Stimulated activated naive B cell treated with anti-CD40 and anti-IgM and Interleukin-4, amounts not matched to agents 10 μg/mL and 1 μg/mL and 100 μg/mL, for 72 hours (primary cell): ENCODE measurements at regions not wholly inside any gene's neighbourhood (a gene's known extent, or its start where the extent isn't known, plus 50 kb on each side); places are given as distances from the start of the nearest gene placed in this dataset.
A peak's percentile ranks its signal among the peaks of the same experiment; 100 is the strongest.

Experiments
- ATAC-seq, 2 donors: fragments of 150-1000 bp; cut with Tn5 transposase; replicated peaks; 2 replicates each; pipeline ENCODE4 v1.10.0; 2021; ENCODE audit warnings: moderate library complexity in 1 of 2
- DNase-seq: peaks from one replicate; pipeline ENCODE4 v3.0.0; 2021
- H3K27ac Mint-ChIP-seq: one replicate; pipeline ENCODE4 v1.8.0; 2022; ENCODE audit warnings: mild to moderate bottlenecking, mixed read lengths
- H3K27me3 Mint-ChIP-seq, 2 donors: one replicate each; pipeline ENCODE4 v1.8.0; 2022; ENCODE audit warnings: mixed read lengths in 2 of 2
- H3K36me3 Mint-ChIP-seq, 2 donors: one replicate each; pipeline ENCODE4 v1.8.0; 2022; ENCODE audit warnings: mixed read lengths in 2 of 2, mild to moderate bottlenecking in 1 of 2
- H3K4me1 Mint-ChIP-seq, 2 donors: one replicate each; pipeline ENCODE4 v1.8.0; 2022; ENCODE audit warnings: mixed read lengths in 2 of 2, mild to moderate bottlenecking in 1 of 2
- H3K4me3 Mint-ChIP-seq, 2 donors: one replicate each; pipeline ENCODE4 v1.8.0; 2022; ENCODE audit warnings: mild to moderate bottlenecking in 2 of 2, mixed read lengths in 2 of 2, moderate library complexity in 1 of 2
- H3K9me3 Mint-ChIP-seq, 2 donors: one replicate each; pipeline ENCODE4 v1.8.0; 2022; ENCODE audit warnings: mixed read lengths in 2 of 2, mild to moderate bottlenecking in 1 of 2

DNA sequence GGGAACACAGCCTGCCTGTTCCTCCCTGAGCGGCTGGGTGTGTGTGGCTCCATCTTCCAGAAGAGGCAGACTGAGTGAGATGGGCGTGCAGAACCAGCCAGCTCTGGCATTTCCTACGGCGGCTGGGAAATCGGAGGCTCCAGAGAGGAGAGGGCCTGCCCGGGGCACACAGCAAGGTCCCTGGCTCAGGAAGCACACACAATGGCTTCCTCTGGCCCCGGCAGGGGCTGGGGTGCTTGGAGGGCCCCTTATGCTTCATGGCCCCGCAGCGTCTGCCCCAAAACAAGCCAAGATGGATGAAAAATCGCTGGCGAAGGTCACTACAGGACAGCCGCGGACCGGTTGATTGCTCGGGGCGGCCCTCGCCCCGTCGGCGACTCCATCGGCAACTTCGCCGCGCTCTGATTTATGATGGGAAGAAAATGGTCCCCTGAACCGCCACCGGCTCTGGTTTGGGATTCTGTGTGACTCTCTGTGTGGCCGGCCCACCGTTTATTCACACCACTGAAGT is 191.5 kb upstream of the C14orf180 start:
- no peaks in the 10 kb centered on the region for H3K9me3 Mint-ChIP-seq
- ATAC-seq (no peak), DNase-seq (no peak)
- H3K27me3 Mint-ChIP-seq: peaks cover 14 to 16% of the 10 kb centered on the region in 2 donors
- H3K4me3 Mint-ChIP-seq: no peak overlapping the region
- no peaks in the 10 kb centered on the region for H3K36me3 Mint-ChIP-seq
- peaks cover 51 to 84% of the 10 kb centered on the region in 2 donors for H3K4me1 Mint-ChIP-seq
- no peak overlapping the region for H3K27ac Mint-ChIP-seq

GRCh38 chr14:104388541-104389325 is 190.8 kb upstream of the C14orf180 start:
- Mint-ChIP-seq H3K9me3 (no peaks in the 10 kb centered on the region), H3K27ac (no peak overlapping the region), H3K4me1 (peaks cover 54 to 91% of the 10 kb centered on the region in 2 donors), H3K36me3 (no peaks in the 10 kb centered on the region), H3K4me3 (no peak overlapping the region), H3K27me3 (peaks cover 14 to 16% of the 10 kb centered on the region in 2 donors)
- DNase-seq: no peak
- no peak for ATAC-seq

DNA sequence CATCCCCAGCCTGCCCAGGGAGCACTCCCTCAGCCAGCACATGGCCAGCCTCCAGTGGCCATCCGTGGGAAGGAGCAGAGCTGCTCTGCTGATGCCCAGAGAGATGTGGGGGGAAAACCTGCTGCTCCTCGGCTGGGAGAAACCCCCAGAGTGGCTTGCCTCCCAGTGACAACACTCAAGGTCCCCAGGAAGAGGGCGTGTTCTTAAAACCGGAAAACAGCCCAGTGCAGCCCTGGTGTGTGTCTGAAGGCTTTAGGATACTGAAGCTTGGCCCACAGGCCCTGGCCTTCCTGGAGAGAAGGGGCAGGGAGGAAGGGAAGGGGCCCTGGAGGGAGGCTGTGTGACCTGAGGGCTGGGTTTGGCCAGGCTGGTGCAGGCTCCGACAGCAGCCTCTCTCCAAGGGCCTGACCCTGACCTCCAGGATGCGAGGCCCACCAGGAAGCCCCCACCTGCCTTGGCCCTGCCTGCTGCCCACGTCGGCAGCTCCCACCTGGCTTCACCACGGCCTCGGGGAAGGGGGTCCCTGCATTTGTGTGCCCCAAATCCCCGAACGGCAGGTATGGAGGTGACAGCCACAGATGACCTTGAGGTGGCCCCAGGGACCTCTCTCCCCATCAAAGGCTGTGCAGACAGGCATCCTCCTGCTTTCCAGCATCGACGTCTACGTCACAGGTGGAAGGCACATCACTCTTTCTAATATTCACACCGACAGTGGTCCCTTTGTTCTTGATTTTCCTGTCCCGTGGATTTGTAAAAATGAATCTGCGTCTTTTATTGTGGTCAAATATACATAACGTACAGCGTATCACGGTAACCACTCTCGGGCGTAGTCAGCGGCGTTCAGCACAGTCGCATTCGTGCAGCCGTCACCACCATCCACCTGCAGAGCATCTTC is 190.0 kb upstream of the C14orf180 start:
- DNase-seq: no peak
- no peak for ATAC-seq
- H3K4me3 Mint-ChIP-seq: no peak overlapping the region
- H3K27me3 Mint-ChIP-seq: peaks cover 12 to 14% of the 10 kb centered on the region in 2 donors
- peaks cover 56 to 95% of the 10 kb centered on the region in 2 donors for H3K4me1 Mint-ChIP-seq
- no peak overlapping the region for H3K27ac Mint-ChIP-seq
- no peaks in the 10 kb centered on the region for H3K36me3 Mint-ChIP-seq
- H3K9me3 Mint-ChIP-seq: no peaks in the 10 kb centered on the region

DNA sequence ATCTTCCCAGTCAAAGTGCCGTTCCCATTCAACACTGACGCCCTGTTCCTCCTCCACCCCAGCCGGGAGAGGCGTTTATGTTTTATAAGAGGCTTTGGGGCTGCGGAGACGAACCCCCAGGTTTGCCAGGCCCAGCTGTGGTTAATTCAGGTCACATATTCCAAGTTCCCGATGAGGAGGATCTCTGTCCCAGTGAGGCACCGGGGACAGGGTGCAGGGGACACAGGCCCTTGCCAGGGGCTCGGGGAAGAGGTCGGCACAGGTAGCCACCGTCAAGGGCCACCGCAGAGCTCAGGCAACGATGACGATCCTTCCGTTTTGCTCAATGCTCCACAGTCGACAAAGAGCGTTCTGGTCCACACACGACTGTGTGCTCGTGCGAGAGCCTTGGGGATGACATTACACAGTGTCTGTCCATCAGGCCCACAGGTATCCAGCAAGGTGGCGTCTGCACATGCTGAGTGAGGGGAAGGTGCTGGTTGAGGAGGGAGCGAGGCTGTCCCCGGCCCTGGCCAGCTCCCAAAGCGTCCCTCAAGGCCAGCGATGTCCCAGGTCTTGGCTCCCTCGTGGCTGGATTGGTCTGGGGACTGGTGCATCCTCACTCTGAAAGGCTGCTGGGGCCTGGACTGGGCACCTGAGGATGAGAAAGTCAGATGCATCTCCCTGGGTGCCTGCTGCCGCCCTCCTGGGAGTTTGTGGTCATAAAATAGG is 189.2 kb upstream of the C14orf180 start:
- Mint-ChIP-seq H3K4me1 (peaks cover 58 to 95% of the 10 kb centered on the region in 2 donors), H3K4me3 (no peak overlapping the region), H3K27me3 (peaks cover 12 to 14% of the 10 kb centered on the region in 2 donors), H3K36me3 (no peaks in the 10 kb centered on the region), H3K9me3 (no peaks in the 10 kb centered on the region), H3K27ac (no peak overlapping the region)
- DNase-seq: no peak
- no peak for ATAC-seq

DNA sequence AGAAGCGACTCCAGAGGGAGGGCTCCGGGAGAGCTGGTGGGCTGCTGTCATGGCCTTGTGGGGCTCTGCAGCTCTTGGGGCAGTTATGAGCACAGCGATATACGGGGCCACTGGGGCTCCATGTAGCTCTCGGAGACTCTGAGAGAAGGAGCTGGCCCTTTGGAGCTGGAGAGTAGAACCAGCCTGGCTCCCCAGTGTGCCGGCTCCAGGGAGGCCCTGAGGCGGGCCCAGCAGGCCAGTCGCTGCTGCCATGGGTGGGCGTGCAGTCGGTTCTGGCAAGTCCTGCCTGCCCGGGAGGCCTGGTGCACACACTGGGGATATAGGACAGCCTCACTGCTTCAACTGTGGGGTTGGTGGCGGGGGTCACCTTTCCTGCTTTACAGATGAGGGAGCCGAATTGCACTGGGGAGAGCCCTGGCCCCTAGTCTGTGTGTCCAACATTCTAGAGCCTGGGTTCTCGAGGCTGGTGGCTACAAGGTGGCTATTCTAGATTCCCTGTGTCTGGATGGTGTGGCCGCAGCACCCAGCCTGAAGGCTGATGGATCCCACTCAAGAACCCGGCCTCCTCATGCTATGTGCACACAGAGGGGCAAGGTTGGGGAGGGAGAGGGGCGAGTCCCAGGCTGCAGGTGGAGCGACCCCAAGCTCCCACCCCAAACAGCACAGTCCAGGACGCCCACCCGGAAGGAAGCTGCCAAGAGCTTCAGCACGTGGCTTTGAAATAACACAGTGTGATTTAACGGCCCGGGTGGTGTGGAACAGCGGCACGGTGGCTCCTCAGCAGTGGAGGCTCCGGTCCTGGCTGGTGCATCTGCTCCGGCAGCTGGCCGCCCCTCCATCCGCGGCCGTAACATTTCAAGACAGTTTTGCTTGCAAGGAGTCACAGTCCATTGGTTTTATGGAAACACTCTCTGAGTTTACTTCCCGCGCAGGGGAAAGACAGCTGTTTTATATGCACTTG is 188.3 kb upstream of the C14orf180 start:
- no peak for DNase-seq
- H3K9me3 Mint-ChIP-seq: peaks cover 0 to under 1% of the 10 kb centered on the region in 2 donors
- peak overlapping the region in 1 of 2 donors; percentile 40 for H3K4me3 Mint-ChIP-seq
- ATAC-seq: peak; percentile 11
- H3K36me3 Mint-ChIP-seq: no peaks in the 10 kb centered on the region
- peaks cover 12 to 14% of the 10 kb centered on the region in 2 donors for H3K27me3 Mint-ChIP-seq
- peaks cover 51 to 94% of the 10 kb centered on the region in 2 donors for H3K4me1 Mint-ChIP-seq
- H3K27ac Mint-ChIP-seq: no peak overlapping the region

DNA sequence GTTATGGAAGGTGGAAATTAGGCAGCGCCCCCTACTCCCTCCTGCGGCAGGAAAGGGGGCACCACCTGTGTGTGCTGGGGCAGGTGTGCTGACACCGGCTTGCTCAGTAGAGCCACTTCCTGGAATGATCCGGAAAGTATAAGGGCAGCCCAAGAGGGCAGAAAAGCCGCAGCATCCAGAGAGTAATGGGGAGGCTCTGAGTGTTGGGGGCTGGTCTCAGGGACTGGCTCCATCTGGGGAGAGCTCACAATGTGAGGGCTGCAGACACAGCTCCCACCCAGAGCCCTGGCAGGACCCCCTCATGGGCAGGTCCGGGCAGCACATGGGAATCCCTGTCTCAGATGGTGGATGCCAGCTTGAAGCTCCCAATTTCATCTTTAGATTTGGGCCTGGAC is 187.6 kb upstream of the C14orf180 start:
- peaks cover 1 to 6% of the 10 kb centered on the region in 2 donors for H3K9me3 Mint-ChIP-seq
- H3K27ac Mint-ChIP-seq: no peak overlapping the region
- ATAC-seq: peak; percentile 43 to 48
- peaks cover 12 to 14% of the 10 kb centered on the region in 2 donors for H3K27me3 Mint-ChIP-seq
- no peak for DNase-seq
- H3K4me3 Mint-ChIP-seq: peak overlapping the region in 1 of 2 donors; percentile 40
- peaks cover 0 to 2% of the 10 kb centered on the region in 2 donors for H3K36me3 Mint-ChIP-seq
- H3K4me1 Mint-ChIP-seq: peaks cover 44 to 91% of the 10 kb centered on the region in 2 donors

- no peak overlapping the region for H3K4me3 Mint-ChIP-seq
- DNase-seq (no peak), ATAC-seq (no peak)
- peaks cover 12 to 14% of the 10 kb centered on the region in 2 donors for H3K27me3 Mint-ChIP-seq
- no peak overlapping the region for H3K27ac Mint-ChIP-seq
- H3K36me3 Mint-ChIP-seq: peaks cover 5 to 6% of the 10 kb centered on the region in 2 donors
- H3K9me3 Mint-ChIP-seq: peaks cover 6 to 12% of the 10 kb centered on the region in 2 donors
- peaks cover 41 to 85% of the 10 kb centered on the region in 2 donors for H3K4me1 Mint-ChIP-seq
These were observed 187.0 kb upstream of the C14orf180 start for GRCh38 chr14:104392396-104393198.

DNA sequence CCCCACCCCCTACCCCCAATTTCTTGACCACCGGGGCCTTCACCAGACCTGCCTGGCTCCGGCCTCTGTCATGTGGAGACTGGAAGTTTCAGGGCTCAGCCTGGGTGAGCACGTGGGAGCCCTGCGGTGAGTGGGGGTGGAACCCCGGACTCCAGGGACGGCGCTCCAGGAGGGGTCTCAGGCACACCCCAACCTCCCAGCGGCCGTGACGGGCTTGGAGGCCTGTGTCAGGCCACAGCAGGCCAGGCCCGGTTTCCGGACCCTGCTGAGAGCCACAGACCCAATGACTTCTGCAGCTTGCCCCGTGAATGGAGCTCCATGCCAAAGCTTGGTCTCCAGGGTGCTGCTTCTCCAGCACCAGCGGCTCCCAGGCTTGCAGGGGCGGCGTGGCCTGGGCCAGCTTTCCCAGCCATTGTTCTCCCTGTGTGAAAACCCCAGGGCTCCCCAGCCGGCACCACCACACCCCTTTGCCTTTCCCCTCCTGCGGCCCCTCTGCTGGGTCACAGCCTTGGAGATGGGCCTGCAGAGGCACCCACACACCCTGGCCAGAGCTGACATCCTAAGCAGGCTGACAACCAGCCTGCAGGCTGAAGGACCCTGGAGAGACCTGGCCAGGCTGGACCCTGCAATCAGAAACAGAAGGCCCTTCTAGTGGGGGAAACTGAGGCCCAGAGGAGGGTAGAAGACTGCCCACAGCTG is 186.2 kb upstream of the C14orf180 start:
- ATAC-seq: no peak
- Mint-ChIP-seq H3K9me3 (peaks cover 10 to 16% of the 10 kb centered on the region in 2 donors), H3K36me3 (peaks cover 9 to 10% of the 10 kb centered on the region in 2 donors), H3K27ac (no peak overlapping the region), H3K4me1 (peaks cover 38 to 79% of the 10 kb centered on the region in 2 donors), H3K27me3 (peaks cover 9 to 12% of the 10 kb centered on the region in 2 donors), H3K4me3 (peak overlapping the region; percentile 40 to 57)
- DNase-seq: no peak

DNA sequence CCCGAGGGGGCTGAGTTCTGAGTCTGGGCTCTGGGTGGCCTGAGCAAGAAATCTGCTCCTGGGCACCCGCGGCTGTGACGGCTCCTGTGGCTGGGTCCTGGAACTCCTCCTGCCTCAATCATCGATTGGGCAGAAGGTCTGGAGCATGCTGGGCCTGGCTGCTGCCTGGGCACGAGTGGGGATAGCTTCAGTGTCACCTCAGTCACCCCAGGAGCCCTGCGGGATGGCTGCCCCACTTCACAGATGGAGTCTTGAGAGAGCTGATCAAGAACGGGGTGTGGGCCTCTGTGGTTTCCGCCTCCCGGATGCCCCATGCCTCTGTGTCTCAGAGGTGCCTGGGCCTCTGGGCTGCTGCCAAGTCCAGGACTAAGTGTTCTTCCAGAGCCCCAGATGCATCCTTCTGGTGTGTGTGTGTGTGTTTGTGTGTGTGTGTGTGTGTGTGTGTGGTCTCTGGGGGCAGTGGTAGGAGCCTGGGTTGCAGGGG is 185.6 kb upstream of the C14orf180 start:
- peaks cover 37 to 74% of the 10 kb centered on the region in 2 donors for H3K4me1 Mint-ChIP-seq
- peaks cover 10 to 16% of the 10 kb centered on the region in 2 donors for H3K9me3 Mint-ChIP-seq
- H3K27ac Mint-ChIP-seq: no peak overlapping the region
- DNase-seq (no peak), ATAC-seq (peak; percentile 64 to 76)
- H3K27me3 Mint-ChIP-seq: peaks cover 9 to 12% of the 10 kb centered on the region in 2 donors
- peaks cover 9 to 10% of the 10 kb centered on the region in 2 donors for H3K36me3 Mint-ChIP-seq
- peak overlapping the region; percentile 35 to 67 for H3K4me3 Mint-ChIP-seq

- H3K27me3 Mint-ChIP-seq: peaks cover 9 to 12% of the 10 kb centered on the region in 2 donors
- H3K4me1 Mint-ChIP-seq: peaks cover 36 to 69% of the 10 kb centered on the region in 2 donors
- peak overlapping the region; percentile 43 to 47 for H3K4me3 Mint-ChIP-seq
These were observed 185.1 kb upstream of the C14orf180 start for GRCh38 chr14:104394409-104394851.

DNA sequence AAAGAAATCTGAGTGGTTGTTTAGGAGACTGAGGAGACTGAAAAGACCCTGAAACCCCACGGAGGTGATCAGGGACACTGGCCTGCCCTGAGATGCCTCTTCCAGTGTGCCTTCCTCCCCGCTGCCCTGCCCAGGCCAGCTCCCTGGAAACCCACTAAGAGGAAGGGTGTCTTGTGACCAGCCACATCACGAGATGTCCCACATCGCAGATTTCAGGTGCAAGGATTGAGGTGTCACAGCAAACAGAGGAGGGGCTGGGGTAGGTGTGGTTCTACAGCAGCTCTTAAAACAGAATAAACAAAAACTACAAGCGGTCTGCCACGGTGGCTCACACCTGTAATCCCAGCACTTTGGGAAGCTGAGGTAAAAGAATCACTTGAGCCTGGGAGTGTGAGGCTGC is 184.3 kb upstream of the C14orf180 start:
- peaks cover 6 to 12% of the 10 kb centered on the region in 2 donors for H3K27me3 Mint-ChIP-seq
- peaks cover 9 to 10% of the 10 kb centered on the region in 2 donors for H3K36me3 Mint-ChIP-seq
- no peak for DNase-seq
- peaks cover 33 to 63% of the 10 kb centered on the region in 2 donors for H3K4me1 Mint-ChIP-seq
- H3K4me3 Mint-ChIP-seq: no peak overlapping the region
- H3K9me3 Mint-ChIP-seq: peaks cover 10 to 21% of the 10 kb centered on the region in 2 donors
- no peak for ATAC-seq
- no peak overlapping the region for H3K27ac Mint-ChIP-seq

More at GRCh38 chr14:104394409-104394851, 185.1 kb upstream of the C14orf180 start:
- Mint-ChIP-seq H3K36me3 (peaks cover 9 to 10% of the 10 kb centered on the region in 2 donors), H3K27ac (no peak overlapping the region), H3K9me3 (peaks cover 10 to 21% of the 10 kb centered on the region in 2 donors)
- no peak for DNase-seq
- peak; percentile 44 for ATAC-seq
